DOHH2 (cell line): ENCODE measurements at regions not wholly inside any gene's neighbourhood (a gene's known extent, or its start where the extent isn't known, plus 50 kb on each side); places are given as distances from the start of the nearest gene placed in this dataset.

ENCODE experiments used
- CTCF ChIP-seq: fragments of 200-600 bp; sonication (generic); IDR thresholded peaks from one replicate; pipeline ENCODE4 v1.5.1; 2014; ENCODE audit warnings: antibody characterized with exemption, mild to moderate bottlenecking, low read depth, low read length; ENCODE audit not compliant: poor library complexity, severe bottlenecking
- EZH2phosphoT487 ChIP-seq: fragments of 200-600 bp; sonication (generic); IDR thresholded peaks from 2 replicates; pipeline ENCODE4 v1.6.1; 2017; ENCODE audit warnings: borderline replicate concordance, mild to moderate bottlenecking, antibody characterized with exemption, low read length, moderate library complexity, mixed read lengths

GRCh38 chr1:189701606-189702005, 776.1 kb downstream of the BRINP3 start:
- TF ChIP-seq CTCF, result no peak
- TF ChIP-seq EZH2phosphoT487, result no peak
